ENCODE measurements at regions not wholly inside any gene's neighbourhood (a gene's known extent, or its start where the extent isn't known, plus 50 kb on each side); places are given as distances from the start of the nearest gene placed in this dataset.

- TF ChIP-seq MYC (IDR thresholded peaks at IDR 0.05; ENCODE audit: low read depth, low read length): no peak
- TF ChIP-seq MAX (IDR thresholded peaks at IDR 0.05; ENCODE audit: low read depth, low read length): no peak
- no peak for TF ChIP-seq CTCF (IDR thresholded peaks at IDR 0.05; ENCODE audit: low read depth, low read length)
- no peak for TF ChIP-seq POLR2A (IDR thresholded peaks at IDR 0.05; ENCODE audit: extremely low read depth, insufficient read length)
- no peak for DNase-seq (ENCODE audit: low read depth)
- H3K4me3 ChIP-seq (ENCODE audit: low read depth, low read length): no peak overlapping the region
Observed at GRCh38 chr18:4870177-4870773, 326.8 kb downstream of the AKAIN1 start.

GRCh38 chr18:4869155-4869554, 327.9 kb downstream of the AKAIN1 start:
- no peak overlapping the region for H3K4me3 ChIP-seq (ENCODE audit: low read depth, low read length)
- no peak for TF ChIP-seq MYC (IDR thresholded peaks at IDR 0.05; ENCODE audit: low read depth, low read length)
- no peak for TF ChIP-seq POLR2A (IDR thresholded peaks at IDR 0.05; ENCODE audit: extremely low read depth, insufficient read length)
- no peak for TF ChIP-seq MAX (IDR thresholded peaks at IDR 0.05; ENCODE audit: low read depth, low read length)
- TF ChIP-seq CTCF (IDR thresholded peaks at IDR 0.05; ENCODE audit: low read depth, low read length): no peak
- no peak for DNase-seq (ENCODE audit: low read depth)

GRCh38 chr18:4858379-4859127, 338.5 kb downstream of the AKAIN1 start:
- no peak for DNase-seq (ENCODE audit: low read depth)
- H3K4me3 ChIP-seq (ENCODE audit: low read depth, low read length): no peak overlapping the region
- TF ChIP-seq MYC (IDR thresholded peaks at IDR 0.05; ENCODE audit: low read depth, low read length): no peak
- TF ChIP-seq CTCF (IDR thresholded peaks at IDR 0.05; ENCODE audit: low read depth, low read length): no peak
- TF ChIP-seq POLR2A (IDR thresholded peaks at IDR 0.05; ENCODE audit: extremely low read depth, insufficient read length): no peak
- no peak for TF ChIP-seq MAX (IDR thresholded peaks at IDR 0.05; ENCODE audit: low read depth, low read length)

GRCh38 chr18:4854671-4855070, 342.4 kb downstream of the AKAIN1 start:
- DNase-seq (ENCODE audit: low read depth): no peak
- H3K4me3 ChIP-seq (ENCODE audit: low read depth, low read length): no peak overlapping the region

More at GRCh38 chr18:4854671-4855070, 342.4 kb downstream of the AKAIN1 start:
- TF ChIP-seq CTCF (IDR thresholded peaks at IDR 0.05; ENCODE audit: low read depth, low read length) (no peak), MAX (IDR thresholded peaks at IDR 0.05; ENCODE audit: low read depth, low read length) (no peak), MYC (IDR thresholded peaks at IDR 0.05; ENCODE audit: low read depth, low read length) (no peak), POLR2A (IDR thresholded peaks at IDR 0.05; ENCODE audit: extremely low read depth, insufficient read length) (no peak)

Measured in NB4 (cell line).